K562 (cell line): ENCODE measurements at regions not wholly inside any gene's neighbourhood (a gene's known extent, or its start where the extent isn't known, plus 50 kb on each side); places are given as distances from the start of the nearest gene placed in this dataset.

Experiments used
- ATAC-seq: fragments of 200-7000 bp; cut with Tn5 transposase; 3 replicates; pipeline ENCODE4 v1.9.1; 2020; ENCODE audit warnings: moderate library complexity
- BruUV-seq: library from RNA; stranded (reverse); fragments of 400-500 nt; replicated peaks from 2 replicates; lab custom pipeline; 2021; lab: Mats Ljungman, UMichigan
- CTCF ChIA-PET: fragments of 300-600 bp; formaldehyde crosslinking; extraction: SDS; loops from one replicate; lab custom pipeline; 2021; ENCODE audit warnings: low intra/inter-chr PET ratio; lab: Yijun Ruan, JAX
- POLR2A ChIA-PET: fragments of 300-600, 350-650 bp; sonication (Branson Sonifier 250); formaldehyde crosslinking; extraction: SDS; loops from one replicate; lab custom pipeline; 2021; ENCODE audit warnings: antibody characterized with exemption, inconsistent platforms; lab: Yijun Ruan, JAX
- DNase-seq, 4 experiments: peaks; one replicate each; pipeline versions ENCODE4 v3.0.0 to v3.0.0-alpha.2; 2011 to 2018; ENCODE audit warnings: low spot score in 3 of 4, mixed read lengths in 3 of 4; ENCODE audit errors: extremely low read depth in 1 of 4
- FAIRE-seq: peaks from 2 replicates; lab custom pipeline; 2011; peaks lifted over from hg19 to GRCh38; lab: Jason Lieb, UNC
- H2AFZ ChIP-seq: 2 replicates; pipeline ENCODE4 v1.6.0; 2011; ENCODE audit warnings: low read depth, low read length, control low read depth, inconsistent platforms
- H3K27ac ChIP-seq: fragments of 200-600 bp; 3 replicates; pipeline ENCODE4 v1.8.0; 2011; ENCODE audit warnings: low read depth, mild to moderate bottlenecking, control low read depth, inconsistent platforms, low read length, moderate library complexity, mixed read lengths; ENCODE audit errors: extremely low read depth
- H3K27me3 ChIP-seq, 2 experiments: fragments of 300-600 bp in 1 of 2; 2 replicates in 1 of 2; 3 replicates in 1 of 2; pipeline versions ENCODE4 v1.6.0 to v1.8.0; 2011; ENCODE audit warnings: inconsistent platforms in 2 of 2, low read length in 2 of 2, mild to moderate bottlenecking in 1 of 2, mixed read lengths in 1 of 2, moderate library complexity in 1 of 2; ENCODE audit not compliant: control insufficient read depth in 2 of 2, insufficient read depth in 2 of 2
- H3K36me3 ChIP-seq: fragments of 300-600 bp; 3 replicates; pipeline ENCODE4 v1.8.0; 2011; ENCODE audit warnings: mild to moderate bottlenecking, low read length, inconsistent platforms; ENCODE audit not compliant: control insufficient read depth, insufficient read depth
- H3K4me1 ChIP-seq, 2 experiments: fragments of 200-600 bp in 1 of 2; replicated peaks in 1 of 2; 2 replicates in 1 of 2; 3 replicates in 1 of 2; pipeline versions ENCODE4 v1.5.1 to v1.8.0; 2011; ENCODE audit warnings: inconsistent platforms in 2 of 2, low read length in 2 of 2, mild to moderate bottlenecking in 1 of 2, mixed read lengths in 1 of 2, moderate library complexity in 1 of 2; ENCODE audit not compliant: control insufficient read depth in 2 of 2, insufficient read depth in 2 of 2
- H3K4me2 ChIP-seq: 2 replicates; pipeline ENCODE4 v1.6.1; 2011; ENCODE audit warnings: low read length, control low read depth, inconsistent platforms, mixed read lengths; ENCODE audit not compliant: insufficient read depth
- H3K4me3 ChIP-seq: fragments of 200-600 bp; sonication (generic), shearing (Covaris generic); 2 replicates; pipeline ENCODE4 v1.5.1; 2016; ENCODE audit warnings: control low read depth, inconsistent platforms
- H3K79me2 ChIP-seq: fragments of 200-600 bp; 3 replicates; pipeline ENCODE4 v1.8.0; 2011; ENCODE audit warnings: low read length, inconsistent platforms; ENCODE audit not compliant: control insufficient read depth, insufficient read depth
- H3K9ac ChIP-seq, 2 experiments: 2 replicates each; pipeline versions ENCODE4 v1.6.0 to v1.6.1; 2011; ENCODE audit warnings: low read depth in 2 of 2, low read length in 2 of 2, control low read depth in 1 of 2, inconsistent platforms in 1 of 2, mild to moderate bottlenecking in 1 of 2, mixed read lengths in 1 of 2; ENCODE audit not compliant: insufficient read depth in 1 of 2
- H3K9me1 ChIP-seq: one replicate; pipeline ENCODE4 v1.6.0; 2011; ENCODE audit warnings: inconsistent platforms, mild to moderate bottlenecking, low read length, moderate library complexity; ENCODE audit not compliant: control insufficient read depth, insufficient read depth
- H3K9me3 ChIP-seq: replicated peaks from 2 replicates; pipeline ENCODE4 v1.5.1; 2011; ENCODE audit warnings: low read depth, low read length, inconsistent platforms; ENCODE audit not compliant: control insufficient read depth, insufficient read depth
- H4K20me1 ChIP-seq: replicated peaks from 2 replicates; pipeline ENCODE4 v1.6.1; 2011; ENCODE audit warnings: low read length, inconsistent platforms, mixed read lengths; ENCODE audit not compliant: control insufficient read depth, insufficient read depth
- BHLHE40 ChIP-seq: IDR thresholded peaks from 2 replicates; pipeline ENCODE4 v1.6.1; 2011; ENCODE audit warnings: low read length, improper control_type of control experiment
- CGGBP1 ChIP-seq: fragments of 250-450 bp; sonication (Bioruptor Pico); IDR thresholded peaks from 2 replicates; pipeline ENCODE4 v1.9.0; 2021; ENCODE audit warnings: mild to moderate bottlenecking
- FOXJ3 ChIP-seq: sonication (generic); formaldehyde crosslinking; IDR thresholded peaks from 2 replicates; pipeline ENCODE4 v1.4.0; 2020; ENCODE audit warnings: mild to moderate bottlenecking, missing genetic modification reagents
- FOXP1 ChIP-seq: sonication (generic); formaldehyde crosslinking; IDR thresholded peaks from 2 replicates; pipeline ENCODE4 v1.8.0; 2022; ENCODE audit warnings: mild to moderate bottlenecking, missing genetic modification reagents
- HMGXB4 ChIP-seq: sonication (generic); formaldehyde crosslinking; IDR thresholded peaks from 2 replicates; pipeline ENCODE4 v1.8.1; 2023; ENCODE audit warnings: mild to moderate bottlenecking, missing genetic modification reagents
- MAFF ChIP-seq: IDR thresholded peaks from 2 replicates; pipeline ENCODE4 v1.6.1; 2012; ENCODE audit warnings: low read length, improper control_type of control experiment
- NCOA2 ChIP-seq, 2 experiments: fragments of 450-650 bp; IDR thresholded peaks; 2 replicates each; pipeline ENCODE4 v1.6.1; 2018; ENCODE audit warnings: mild to moderate bottlenecking in 2 of 2, moderate library complexity in 1 of 2; ENCODE audit not compliant: partially characterized antibody in 2 of 2
- NFIX ChIP-seq: fragments of 250-450 bp; sonication (Bioruptor Pico); IDR thresholded peaks from 2 replicates; pipeline ENCODE4 v1.4.0; 2020; ENCODE audit warnings: low read depth, mild to moderate bottlenecking, moderate library complexity
- RAD21 ChIP-seq, 2 experiments: fragments of 250-450 bp in 1 of 2; fragments of 450-650 bp in 1 of 2; sonication (Bioruptor Pico) in 1 of 2; formaldehyde crosslinking in 1 of 2; IDR thresholded peaks in 1 of 2; conservative IDR thresholded peaks in 1 of 2; 2 replicates each; pipeline versions ENCODE4 v1.4.0 to v1.8.0; 2020 to 2022; ENCODE audit warnings: mild to moderate bottlenecking in 2 of 2, moderate library complexity in 1 of 2
- STAT6 ChIP-seq: sonication (generic); formaldehyde crosslinking; IDR thresholded peaks from 2 replicates; pipeline ENCODE4 v1.8.1; 2023; ENCODE audit warnings: mild to moderate bottlenecking, missing genetic modification reagents
- ZFP30 ChIP-seq: fragments of 250-450 bp; sonication (Bioruptor Pico); IDR thresholded peaks from 2 replicates; pipeline ENCODE4 v1.8.0; 2022; ENCODE audit warnings: moderate library complexity, mild to moderate bottlenecking, inconsistent platforms, borderline replicate concordance
- ZNF197 ChIP-seq: fragments of 200-800 bp; sonication (Bioruptor generic); IDR thresholded peaks from 2 replicates; pipeline ENCODE4 v1.6.1; 2016; ENCODE audit warnings: low read depth, missing genetic modification characterization, missing compliant biosample characterization
- ZNF316 ChIP-seq: fragments of 450-650 bp; IDR thresholded peaks from 2 replicates; pipeline ENCODE4 v1.6.1; 2016
- WGBS: fragments of 100-300 bp; shearing (Covaris generic); methylation state at CpG from one replicate; pipeline ENCODE4 v1.1.6; 2016; ENCODE audit warnings: low coverage, mixed read lengths; ENCODE audit not compliant: insufficient coverage; ENCODE audit errors: missing lambda C conversion rate; 5-methylcytosine and 5-hydroxymethylcytosine counted together
- in situ Hi-C: fragments of 300-500 bp; cut with MboI; formaldehyde crosslinking; loops from 4 replicates; pipeline ENCODE4 v1.15.0; 2018; ENCODE audit warnings: inconsistent platforms, mixed read lengths
- intact Hi-C: fragments of 100-400 bp; cut with micrococcal nuclease; formaldehyde crosslinking; loops from 2 replicates; pipeline ENCODE4 v1.14.2; 2022

- 0% methylated on average over 2 of the region's 3 CpGs for WGBS
- Histone ChIP-seq H3K4me1 (no peaks in the 10 kb centered on the region), H3K4me2 (no peak overlapping the region), H2AFZ (no peak overlapping the region), H3K9me1 (no peaks in the 10 kb centered on the region), H3K4me3 (no peak overlapping the region), H3K9ac (no peak overlapping the region), H3K27me3 (no peaks in the 10 kb centered on the region), H3K27ac (no peak overlapping the region), H4K20me1 (no peaks in the 10 kb centered on the region), H3K79me2 (no peaks in the 10 kb centered on the region), H3K9me3 (no peaks in the 10 kb centered on the region), H3K36me3 (no peaks in the 10 kb centered on the region)
- BruUV-seq, result no TSS peak
- DNase-seq, result no peak
- ChIA-PET POLR2A (no interaction called here), CTCF (no interaction called here)
- no peak for ATAC-seq
- intact Hi-C loops, result no loop called here
- in situ Hi-C loops, result no loop called here
- TF ChIP-seq ZNF316 (no peak), RAD21 (CRISPR knock-in tag; conservative IDR thresholded peaks at IDR 0.05 in 1 of 2, IDR thresholded peaks at IDR 0.05 in 1 of 2) (0 out of 4 replicates have a peak, but pooled peaks of 1 of the 2 experiments have one; percentile 8), CGGBP1 (CRISPR knock-in tag) (no peak), NFIX (CRISPR knock-in tag) (no peak)
- no peak for FAIRE-seq
These were observed 466.3 kb upstream of the ACTRT1 start for GRCh38 chrX:128518508-128518907.

- in situ Hi-C loops (no loop called here), intact Hi-C loops (no loop called here)
- H3K4me3 ChIP-seq, result no peak overlapping the region
- no peak for ATAC-seq
- no peaks in the 10 kb centered on the region for H3K36me3 ChIP-seq
- H3K79me2 ChIP-seq, result no peaks in the 10 kb centered on the region
- no peaks in the 10 kb centered on the region for H3K9me1 ChIP-seq
- H3K4me1 ChIP-seq, result no peaks in the 10 kb centered on the region
- H3K9me3 ChIP-seq, result no peaks in the 10 kb centered on the region
- no peak overlapping the region for H3K4me2 ChIP-seq
- H3K27me3 ChIP-seq, result no peaks in the 10 kb centered on the region
- WGBS, result 5% methylated on average over 3 of the region's 3 CpGs
- H3K9ac ChIP-seq, result no peak overlapping the region
- no peak overlapping the region for H2AFZ ChIP-seq
- CTCF ChIA-PET, result no interaction called here
- POLR2A ChIA-PET, result interaction anchor here (0.6 kb wide), 1 partner anchor 458 kb away, joined by 3 read pairs; no protein-coding TSS in a partner anchor
- no peaks in the 10 kb centered on the region for H4K20me1 ChIP-seq
- no peak overlapping the region for H3K27ac ChIP-seq
- DNase-seq, result no peak
- no TSS peak for BruUV-seq
- FAIRE-seq, result no peak
- TF ChIP-seq FOXP1 (CRISPR knock-in tag) (no peak), ZNF197 (CRISPR knock-in tag) (no peak), BHLHE40 (no peak), FOXJ3 (no peak), NCOA2 (IDR thresholded peaks at IDR 0.05; ENCODE audit: partially characterized antibody in 2 of 2) (no peak), ZFP30 (CRISPR knock-in tag) (no peak), STAT6 (CRISPR knock-in tag) (no peak), MAFF (no peak), HMGXB4 (CRISPR knock-in tag) (no peak)
These were observed 465.5 kb upstream of the ACTRT1 start for GRCh38 chrX:128517691-128518090.
